ENCODE measurements at regions not wholly inside any gene's neighbourhood (a gene's known extent, or its start where the extent isn't known, plus 50 kb on each side); places are given as distances from the start of the nearest gene placed in this dataset.

GRCh38 chr4:23091711-23092110 is 399.0 kb downstream of the GBA3 start:
- Histone ChIP-seq H3K4me1 (ENCODE audit: low read length) (no peaks in the 10 kb centered on the region), H4K20me1 (ENCODE audit: insufficient read depth, low read length) (no peaks in the 10 kb centered on the region), H3K4me3 (ENCODE audit: low read length) (no peak overlapping the region), H3F3A (ENCODE audit: insufficient read depth, low read length) (no peaks in the 10 kb centered on the region), H3K4me2 (ENCODE audit: low read depth, low read length) (no peak overlapping the region), H3K27me3 (replicated peaks; ENCODE audit: insufficient read depth, low read length) (no peaks in the 10 kb centered on the region), H2AFZ (ENCODE audit: low read length) (no peak overlapping the region), H3K9ac (ENCODE audit: low read length) (no peak overlapping the region), H3K9me2 (replicated peaks; ENCODE audit: insufficient read depth, low read length) (no peaks in the 10 kb centered on the region), H3K79me2 (ENCODE audit: low read length) (no peaks in the 10 kb centered on the region), H3K27ac (ENCODE audit: low read length) (no peak overlapping the region), H3K36me3 (replicated peaks; ENCODE audit: insufficient read depth, low read length) (no peaks in the 10 kb centered on the region), H3K9me3 (replicated peaks; ENCODE audit: insufficient read depth, low read length) (no peaks in the 10 kb centered on the region)
- TF ChIP-seq, protein P1, sequence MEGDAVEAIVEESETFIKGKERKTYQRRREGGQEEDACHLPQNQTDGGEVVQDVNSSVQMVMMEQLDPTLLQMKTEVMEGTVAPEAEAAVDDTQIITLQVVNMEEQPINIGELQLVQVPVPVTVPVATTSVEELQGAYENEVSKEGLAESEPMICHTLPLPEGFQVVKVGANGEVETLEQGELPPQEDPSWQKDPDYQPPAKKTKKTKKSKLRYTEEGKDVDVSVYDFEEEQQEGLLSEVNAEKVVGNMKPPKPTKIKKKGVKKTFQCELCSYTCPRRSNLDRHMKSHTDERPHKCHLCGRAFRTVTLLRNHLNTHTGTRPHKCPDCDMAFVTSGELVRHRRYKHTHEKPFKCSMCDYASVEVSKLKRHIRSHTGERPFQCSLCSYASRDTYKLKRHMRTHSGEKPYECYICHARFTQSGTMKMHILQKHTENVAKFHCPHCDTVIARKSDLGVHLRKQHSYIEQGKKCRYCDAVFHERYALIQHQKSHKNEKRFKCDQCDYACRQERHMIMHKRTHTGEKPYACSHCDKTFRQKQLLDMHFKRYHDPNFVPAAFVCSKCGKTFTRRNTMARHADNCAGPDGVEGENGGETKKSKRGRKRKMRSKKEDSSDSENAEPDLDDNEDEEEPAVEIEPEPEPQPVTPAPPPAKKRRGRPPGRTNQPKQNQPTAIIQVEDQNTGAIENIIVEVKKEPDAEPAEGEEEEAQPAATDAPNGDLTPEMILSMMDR (IDR thresholded peaks at IDR 0.05; ENCODE audit: low read length), result no peak
- no peak for TF ChIP-seq EZH2 (optimal IDR thresholded peaks at IDR 0.05; ENCODE audit: low read depth, low read length)
- TF ChIP-seq EZH2phosphoT487 (IDR thresholded peaks at IDR 0.05; ENCODE audit: low read length), result no peak
- no peak for DNase-seq

- Histone ChIP-seq H4K20me1 (ENCODE audit: insufficient read depth, low read length) (no peaks in the 10 kb centered on the region), H3K27ac (ENCODE audit: low read length) (no peak overlapping the region), H3K4me1 (ENCODE audit: low read length) (no peaks in the 10 kb centered on the region), H3F3A (ENCODE audit: insufficient read depth, low read length) (no peaks in the 10 kb centered on the region), H2AFZ (ENCODE audit: low read length) (no peak overlapping the region), H3K9me3 (replicated peaks; ENCODE audit: insufficient read depth, low read length) (no peaks in the 10 kb centered on the region), H3K79me2 (ENCODE audit: low read length) (no peaks in the 10 kb centered on the region), H3K4me3 (ENCODE audit: low read length) (no peak overlapping the region), H3K4me2 (ENCODE audit: low read depth, low read length) (no peak overlapping the region), H3K9ac (ENCODE audit: low read length) (no peak overlapping the region), H3K36me3 (replicated peaks; ENCODE audit: insufficient read depth, low read length) (no peaks in the 10 kb centered on the region), H3K27me3 (replicated peaks; ENCODE audit: insufficient read depth, low read length) (no peaks in the 10 kb centered on the region), H3K9me2 (replicated peaks; ENCODE audit: insufficient read depth, low read length) (no peaks in the 10 kb centered on the region)
- TF ChIP-seq EZH2phosphoT487 (IDR thresholded peaks at IDR 0.05; ENCODE audit: low read length) (no peak), EZH2 (optimal IDR thresholded peaks at IDR 0.05; ENCODE audit: low read depth, low read length) (no peak)
- TF ChIP-seq, protein P1 (IDR thresholded peaks at IDR 0.05; ENCODE audit: low read length), result no peak
- no peak for DNase-seq
Observed at GRCh38 chr4:23085249-23085568, 392.5 kb downstream of the GBA3 start.

DNA sequence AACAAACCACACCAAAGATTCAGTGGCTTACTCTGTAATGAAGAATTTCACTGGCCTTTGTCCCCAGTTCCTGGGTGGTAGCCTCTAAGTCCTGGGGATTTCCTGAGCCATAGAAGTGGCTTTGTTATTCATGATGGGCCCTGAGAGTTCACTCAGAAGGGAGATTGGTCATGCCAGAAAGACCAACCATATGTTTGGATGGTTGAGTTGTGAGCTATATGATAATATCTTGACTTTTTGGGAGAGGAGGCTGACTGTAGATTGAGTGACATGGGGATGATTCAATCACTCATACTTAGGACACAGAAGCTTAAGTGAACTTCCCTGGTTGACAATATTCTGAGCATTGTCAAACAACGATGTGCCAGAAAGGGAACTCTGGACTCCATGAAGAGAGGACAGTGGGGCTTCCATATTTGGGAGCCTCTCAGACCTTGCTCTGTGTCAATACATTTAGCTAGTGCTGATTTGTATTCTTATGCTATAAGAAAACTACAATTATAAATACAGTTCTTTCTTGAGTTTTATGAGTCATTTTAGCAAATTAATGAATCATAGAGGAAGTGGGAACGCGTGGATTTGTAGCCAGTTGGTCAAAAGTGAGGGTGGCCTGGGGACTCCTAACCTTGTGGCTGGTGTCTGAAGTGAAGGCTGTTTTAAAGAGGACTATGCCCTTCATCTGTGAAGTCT is 392.0 kb downstream of the GBA3 start:
- no peak overlapping the region for H3K9ac ChIP-seq (ENCODE audit: low read length)
- H3K9me3 ChIP-seq (replicated peaks; ENCODE audit: insufficient read depth, low read length), result no peaks in the 10 kb centered on the region
- no peak overlapping the region for H2AFZ ChIP-seq (ENCODE audit: low read length)
- TF ChIP-seq EZH2 (optimal IDR thresholded peaks at IDR 0.05; ENCODE audit: low read depth, low read length) (no peak), EZH2phosphoT487 (IDR thresholded peaks at IDR 0.05; ENCODE audit: low read length) (no peak)
- TF ChIP-seq, protein P1 (IDR thresholded peaks at IDR 0.05; ENCODE audit: low read length), result no peak
- H3F3A ChIP-seq (ENCODE audit: insufficient read depth, low read length), result no peaks in the 10 kb centered on the region
- no peaks in the 10 kb centered on the region for H3K9me2 ChIP-seq (replicated peaks; ENCODE audit: insufficient read depth, low read length)
- no peak overlapping the region for H3K4me2 ChIP-seq (ENCODE audit: low read depth, low read length)
- no peak overlapping the region for H3K27ac ChIP-seq (ENCODE audit: low read length)
- H3K27me3 ChIP-seq (replicated peaks; ENCODE audit: insufficient read depth, low read length), result no peaks in the 10 kb centered on the region
- no peaks in the 10 kb centered on the region for H3K36me3 ChIP-seq (replicated peaks; ENCODE audit: insufficient read depth, low read length)
- no peaks in the 10 kb centered on the region for H3K4me1 ChIP-seq (ENCODE audit: low read length)
- DNase-seq, result no peak
- H3K4me3 ChIP-seq (ENCODE audit: low read length), result no peak overlapping the region
- H4K20me1 ChIP-seq (ENCODE audit: insufficient read depth, low read length), result no peaks in the 10 kb centered on the region
- H3K79me2 ChIP-seq (ENCODE audit: low read length), result no peaks in the 10 kb centered on the region
